ENCODE measurements at regions not wholly inside any gene's neighbourhood (a gene's known extent, or its start where the extent isn't known, plus 50 kb on each side); places are given as distances from the start of the nearest gene placed in this dataset.

DNA sequence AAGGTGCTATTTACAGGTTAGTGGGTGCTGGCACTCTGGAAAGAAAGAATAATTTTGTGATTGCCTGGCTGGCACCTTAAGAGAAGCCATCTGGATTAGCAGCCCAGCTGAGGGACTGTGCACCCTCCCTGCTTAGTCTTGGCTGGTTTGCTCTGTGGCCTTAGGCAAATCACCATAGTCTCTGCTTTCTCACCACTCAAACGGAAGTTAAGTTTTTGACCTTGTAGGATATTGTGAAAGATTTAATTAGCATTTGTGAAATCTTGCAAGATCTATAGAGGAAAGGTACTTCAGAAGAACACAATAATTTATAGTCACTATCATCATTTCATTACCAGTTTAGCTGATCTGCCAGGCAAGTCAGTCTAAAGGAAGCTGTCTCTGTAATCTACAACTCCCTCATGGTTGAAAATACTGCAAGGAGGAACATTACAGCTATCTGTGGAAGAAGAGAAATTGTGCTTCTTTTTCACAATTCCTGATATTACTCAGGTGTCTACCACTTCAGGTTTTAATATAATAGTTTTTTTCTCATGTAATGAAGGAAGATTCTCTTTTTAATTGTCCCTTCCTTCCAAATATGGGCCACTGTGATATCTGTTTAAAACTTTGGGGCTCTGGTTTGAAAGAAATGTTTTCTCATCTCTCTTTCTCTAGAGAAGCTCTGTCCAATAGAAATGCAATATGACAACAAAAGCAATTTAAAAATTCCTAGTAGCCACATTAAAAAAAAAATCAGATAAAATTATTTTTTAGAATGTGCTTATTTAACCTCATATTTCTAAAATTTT, 219.6 kb downstream of the PTEN start:
- no peak for DNase-seq (ENCODE audit: low read depth in 2 of 2)

DNA sequence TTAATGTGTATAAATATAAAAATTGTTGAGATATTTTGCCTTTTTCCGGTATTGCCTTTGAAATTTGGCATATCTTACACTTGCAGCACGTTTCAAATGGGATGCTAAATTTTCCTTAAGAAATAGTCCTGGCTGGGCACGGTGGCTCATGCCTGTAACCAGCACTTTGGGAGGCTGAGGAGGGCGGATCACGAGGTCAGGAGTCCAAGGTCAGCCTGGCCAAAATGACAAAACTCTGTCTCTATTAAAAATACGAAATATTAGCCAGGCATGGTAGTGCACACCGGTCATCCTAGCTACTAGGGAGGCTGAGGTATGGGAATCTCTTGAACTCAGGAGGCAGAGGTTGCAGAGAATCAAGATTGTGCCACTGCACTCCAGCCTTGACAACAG, 220.2 kb downstream of the PTEN start:
- DNase-seq (ENCODE audit: low read depth in 2 of 2), result no peak

DNA sequence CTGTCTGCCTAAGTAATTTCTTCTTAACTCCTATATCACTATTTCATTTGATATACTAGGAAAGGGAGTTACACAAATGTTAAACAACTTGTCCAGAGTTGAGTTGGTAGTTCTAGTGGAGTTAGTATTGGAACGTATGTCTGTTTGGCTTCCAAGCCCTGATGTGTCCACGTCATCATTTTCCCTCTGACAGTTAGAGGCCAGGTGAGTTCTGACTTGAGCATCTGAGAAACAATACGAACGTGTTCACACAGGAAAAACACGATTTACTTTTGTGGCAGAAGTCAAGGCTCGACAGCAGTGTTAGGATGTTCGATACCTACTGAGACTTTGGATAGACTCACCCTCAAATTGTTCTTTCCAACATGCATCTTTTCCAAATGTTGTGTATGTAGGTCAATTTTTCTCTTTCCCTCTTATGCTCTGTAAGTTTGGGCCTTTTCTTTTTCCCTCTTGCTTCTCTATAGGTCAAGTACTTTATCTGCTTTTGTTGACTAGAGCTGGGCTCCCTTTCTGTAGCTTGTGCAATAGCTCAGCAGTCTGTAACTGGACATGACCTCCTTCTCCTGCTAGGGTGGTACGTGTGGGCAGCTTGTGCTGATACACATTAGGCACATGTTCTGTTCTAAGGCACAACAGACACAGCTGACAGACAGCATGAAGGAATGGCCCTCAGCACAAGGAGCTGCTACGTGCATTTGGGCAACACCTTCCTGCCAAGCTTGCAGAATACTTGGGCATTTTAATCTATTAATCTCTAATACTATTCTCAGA, 222.9 kb downstream of the PTEN start:
- DNase-seq (ENCODE audit: low read depth in 2 of 2), result no peak

DNA sequence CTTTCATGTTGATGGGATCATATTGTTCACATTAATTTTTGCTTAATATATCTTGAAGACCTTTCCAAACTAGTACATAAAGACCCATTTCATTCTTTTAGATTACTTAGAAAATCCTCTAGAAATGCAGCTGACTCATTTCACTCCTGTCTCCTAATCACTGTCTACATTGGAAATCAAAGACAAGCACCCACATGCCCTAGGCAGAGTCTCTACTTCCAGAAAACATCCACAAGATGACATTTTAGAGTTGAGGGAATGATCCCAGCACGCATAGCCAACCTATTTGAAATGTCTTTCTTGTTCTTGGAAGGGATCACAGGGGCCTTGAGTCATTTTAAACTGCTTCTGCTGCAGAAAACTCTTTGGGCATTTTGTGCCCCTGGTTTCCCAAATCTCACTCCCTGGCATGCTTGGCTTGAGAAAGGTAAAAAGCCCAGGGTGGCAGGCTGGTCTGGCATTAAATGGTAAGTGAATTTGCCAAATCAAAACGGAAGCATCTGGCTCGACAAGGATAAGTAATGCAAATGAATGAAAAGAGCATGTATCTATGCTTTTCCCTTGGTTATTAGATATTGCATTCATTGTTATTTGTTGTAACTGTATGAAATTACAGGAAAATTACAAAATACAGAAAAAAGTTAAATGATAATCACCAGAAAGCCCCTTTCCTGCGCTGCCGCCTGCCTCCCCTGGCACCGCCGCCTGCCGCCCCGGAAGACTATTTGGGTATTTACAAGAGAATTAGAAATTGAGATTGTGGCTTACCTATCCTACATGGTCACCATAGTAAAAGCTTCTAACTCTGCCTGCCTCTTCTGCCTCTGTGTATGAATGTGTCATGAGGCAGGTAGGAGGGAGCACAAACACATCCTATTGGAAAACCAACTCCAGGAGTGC, 225.3 kb downstream of the PTEN start:
- no peak for DNase-seq (ENCODE audit: low read depth in 2 of 2)

DNA sequence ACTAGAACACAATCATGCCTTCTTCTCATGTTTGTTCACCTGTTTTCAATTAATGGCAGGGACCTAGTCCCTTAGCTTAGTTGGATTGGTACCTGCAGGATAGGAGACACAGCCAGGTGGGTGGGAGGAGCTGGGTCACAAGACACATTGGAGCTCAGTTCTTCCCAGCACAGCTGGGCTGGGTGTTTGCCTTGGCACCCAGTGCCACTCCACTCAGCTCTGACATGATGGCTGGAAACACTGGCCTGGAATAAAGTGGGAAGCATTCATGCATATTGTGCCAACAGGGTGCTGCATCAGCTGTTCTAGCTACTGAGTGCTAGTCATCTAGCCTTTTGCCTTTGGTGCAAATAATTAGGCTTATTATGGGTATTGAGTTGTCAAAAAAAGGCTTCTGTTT, 226.1 kb downstream of the PTEN start:
- no peak for DNase-seq (ENCODE audit: low read depth in 2 of 2)

DNA sequence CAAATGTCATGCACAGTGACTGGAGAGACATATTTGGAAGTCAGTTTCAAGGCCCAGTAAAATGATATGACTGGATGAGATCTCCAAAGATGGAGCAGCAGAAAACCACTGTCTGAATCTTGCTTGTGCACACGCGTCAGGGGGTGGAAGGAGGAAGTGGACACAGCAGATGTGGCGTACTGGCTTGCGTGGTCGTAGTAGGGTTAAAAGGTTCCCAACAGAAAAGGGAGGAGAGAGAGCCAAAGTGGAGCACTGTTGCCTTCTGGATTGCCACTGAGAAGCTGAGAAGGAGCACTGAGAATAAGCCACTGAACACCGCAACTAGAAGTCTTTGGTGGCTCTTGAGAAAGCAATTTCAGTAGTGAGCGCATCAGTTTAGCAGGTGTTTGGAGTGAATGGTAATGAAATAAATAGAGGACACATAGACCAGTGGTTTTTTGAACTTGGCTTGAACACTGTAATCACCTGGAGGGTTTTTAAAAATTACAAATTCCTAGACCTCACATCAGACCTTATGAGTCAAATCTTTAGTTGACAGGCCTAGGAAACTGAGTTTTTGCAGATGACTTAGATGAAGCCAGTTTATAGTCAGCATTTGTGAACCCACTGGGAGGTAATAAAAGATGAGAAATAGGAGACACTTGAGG, 227.3 kb downstream of the PTEN start:
- DNase-seq (ENCODE audit: low read depth in 2 of 2), result no peak

DNA sequence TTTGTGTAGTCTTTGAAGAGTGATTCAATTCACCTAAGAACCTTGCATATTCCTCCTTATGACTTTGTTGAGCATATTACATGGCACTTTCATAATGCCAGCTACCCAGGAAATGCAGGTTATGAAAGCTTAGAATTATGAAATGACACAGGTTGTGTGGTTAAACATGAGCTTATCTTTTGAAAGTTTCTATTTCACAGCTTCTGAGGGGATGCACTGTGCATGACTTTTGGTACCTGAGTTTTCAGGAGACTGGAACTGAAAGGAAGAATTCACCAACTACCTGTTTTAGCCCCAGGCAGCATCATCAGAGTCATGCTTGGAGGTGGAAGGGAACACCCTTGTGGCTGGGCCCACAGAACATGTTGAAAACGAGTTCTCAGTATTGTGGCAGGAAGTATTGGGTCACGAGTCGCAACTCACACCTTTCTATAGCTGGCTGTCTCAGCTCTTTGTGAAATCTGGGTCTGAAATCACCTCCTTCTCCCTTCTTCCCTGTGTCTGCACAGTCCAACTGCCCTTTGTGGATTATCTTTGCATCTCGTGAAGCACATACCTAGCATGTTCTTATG, 228.2 kb downstream of the PTEN start:
- DNase-seq (ENCODE audit: low read depth in 2 of 2), result peak; percentile 39 to 49

DNA sequence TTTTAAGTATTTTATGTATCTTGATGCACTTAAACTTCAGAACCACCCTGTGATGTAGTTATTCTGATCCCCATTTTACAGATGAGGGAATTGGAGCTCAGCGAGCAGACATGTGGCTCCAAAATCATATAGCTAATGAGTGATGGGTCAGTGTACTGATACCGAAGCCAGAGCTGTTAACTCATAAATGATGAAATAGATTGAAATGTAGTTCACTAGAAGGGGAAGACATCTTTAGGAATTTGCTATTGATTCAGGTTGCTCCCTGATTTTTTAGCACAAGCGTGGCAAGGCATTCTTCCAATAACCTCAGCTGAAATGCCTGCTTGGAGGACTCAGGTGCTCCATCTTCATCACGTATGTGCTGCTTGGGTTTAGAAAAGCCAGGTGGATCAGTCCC, 228.8 kb downstream of the PTEN start:
- DNase-seq (ENCODE audit: low read depth in 2 of 2), result no peak

DNA sequence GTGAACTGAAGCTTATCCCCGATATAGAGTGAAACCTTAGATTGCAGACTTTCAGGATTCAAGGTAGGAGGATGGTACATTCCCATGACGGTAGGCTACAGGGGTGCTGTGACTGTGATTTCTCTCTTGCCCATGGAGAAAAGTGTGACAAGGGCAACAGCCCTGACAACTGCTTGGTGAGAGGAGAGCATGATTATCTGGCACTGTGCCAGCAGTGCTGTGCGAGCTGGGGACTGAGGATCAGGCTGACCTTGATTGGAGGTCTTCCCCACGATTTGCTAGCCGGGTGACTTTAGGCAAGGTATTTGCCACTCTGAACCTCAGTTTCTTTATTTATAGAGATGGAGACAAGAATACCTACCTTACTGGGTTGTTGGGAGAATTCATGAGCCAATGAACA, 229.5 kb downstream of the PTEN start:
- no peak for DNase-seq (ENCODE audit: low read depth in 2 of 2)

DNA sequence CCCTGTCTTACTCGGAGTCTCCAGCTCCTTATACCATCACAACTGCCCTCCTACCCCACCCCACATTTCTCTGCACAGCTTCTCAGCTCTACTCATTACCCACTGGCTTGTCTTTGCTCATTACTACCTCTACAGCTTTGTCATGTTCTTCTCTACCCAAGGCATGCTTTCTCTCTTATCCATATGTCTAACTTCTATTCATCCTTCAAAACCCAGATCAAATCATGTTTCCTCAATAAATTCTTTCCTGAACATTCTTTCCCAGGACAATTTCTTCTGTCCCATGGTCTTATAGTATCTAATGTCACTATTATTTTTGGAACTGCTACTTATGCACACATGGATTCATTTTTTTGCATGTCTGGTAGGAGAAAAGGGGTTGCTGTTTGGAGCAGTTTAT, 231.4 kb downstream of the PTEN start:
- no peak for DNase-seq (ENCODE audit: low read depth in 2 of 2)

DNA sequence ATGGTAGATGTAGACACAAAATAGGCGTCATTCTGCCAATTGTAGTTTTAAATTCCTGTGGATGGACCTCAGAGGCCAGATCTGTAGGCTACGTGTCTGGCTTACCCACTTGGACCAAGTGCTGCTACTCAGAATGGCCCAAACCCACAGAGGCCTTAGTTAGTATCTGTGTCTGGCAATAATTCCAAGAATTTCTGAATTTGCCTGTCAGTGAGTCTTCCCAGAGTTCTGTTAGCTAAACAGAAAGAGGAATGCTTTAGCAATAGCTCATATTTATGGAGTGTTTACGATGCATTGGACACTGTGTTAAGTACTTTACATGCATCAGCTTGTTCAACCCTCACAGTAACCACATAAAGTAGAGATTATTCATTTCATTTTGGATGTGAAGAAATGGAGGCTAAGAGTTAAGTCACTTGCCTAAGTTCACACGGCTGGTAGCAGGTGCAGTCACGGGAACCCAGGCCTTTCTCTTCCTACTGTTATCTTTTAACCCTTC, 231.8 kb downstream of the PTEN start:
- DNase-seq (ENCODE audit: low read depth in 2 of 2), result no peak

DNA sequence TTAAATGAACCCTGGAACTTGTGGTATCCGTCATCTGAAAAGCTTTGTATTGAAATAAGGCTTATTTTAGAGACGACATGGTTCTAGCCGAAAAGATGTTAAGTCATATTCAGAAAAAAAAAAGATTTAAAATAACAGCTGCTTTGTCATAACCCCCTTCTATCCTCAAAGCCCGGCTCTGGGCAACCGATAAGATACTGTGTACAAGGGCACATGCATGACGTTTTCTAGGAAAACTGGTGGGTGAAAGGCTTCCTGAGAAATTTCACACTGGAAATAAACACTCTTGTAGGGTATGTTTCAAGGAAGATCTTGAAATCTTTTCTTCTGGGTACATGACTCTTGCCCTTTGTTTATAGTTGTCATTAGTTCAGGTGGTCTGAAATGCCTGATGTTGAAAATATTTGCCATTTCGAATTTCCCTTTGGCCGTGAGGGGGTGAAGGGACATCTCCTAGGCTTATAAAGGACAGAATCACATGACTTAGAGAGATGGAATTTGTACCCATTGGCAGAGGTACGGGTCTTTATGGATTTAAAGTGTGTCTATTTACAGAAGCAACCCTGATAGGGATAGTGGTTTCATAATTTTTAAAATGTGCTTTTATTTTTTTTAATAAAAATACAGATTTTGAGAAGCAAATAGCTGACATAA, 232.5 kb downstream of the PTEN start:
- no peak for DNase-seq (ENCODE audit: low read depth in 2 of 2)

DNA sequence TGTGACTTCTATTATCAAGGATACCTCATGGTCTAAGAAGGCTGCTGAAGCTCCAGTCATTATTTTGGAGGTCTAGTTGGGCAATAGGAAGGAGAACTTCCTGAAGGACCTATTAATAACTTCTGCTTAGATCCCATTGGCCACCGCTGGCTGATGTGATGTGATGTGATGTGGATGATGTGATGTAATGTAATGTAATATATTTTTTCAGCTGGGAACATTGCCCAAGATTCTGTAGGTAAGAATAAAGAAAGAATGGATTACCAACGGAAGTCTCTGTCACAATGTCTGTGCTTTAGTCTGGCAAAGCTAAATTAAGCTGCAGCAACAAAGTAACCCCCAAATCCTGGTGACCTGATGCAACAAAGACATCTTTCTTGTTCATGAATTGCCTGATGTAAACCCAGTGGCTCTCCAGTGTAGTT, 233.7 kb downstream of the PTEN start:
- DNase-seq (ENCODE audit: low read depth in 2 of 2), result no peak

DNA sequence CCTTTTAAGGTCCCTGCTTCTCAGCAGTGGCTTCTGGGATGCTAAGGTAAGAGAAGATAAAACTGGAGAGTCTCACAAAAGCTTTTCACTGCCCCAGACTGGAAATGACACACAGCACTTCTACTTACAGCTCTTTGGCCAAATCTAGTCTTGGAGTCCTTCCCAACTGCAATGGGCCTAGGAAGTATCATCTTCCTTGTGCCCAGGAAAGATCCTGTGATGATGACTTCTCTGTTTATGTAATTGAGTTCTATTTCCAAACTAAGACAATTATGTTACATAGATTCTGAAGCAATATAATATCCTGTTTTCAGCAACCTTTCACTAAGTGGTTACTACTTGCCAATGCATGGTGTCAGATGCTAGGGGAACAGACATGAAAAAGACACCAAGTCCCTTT, 234.1 kb downstream of the PTEN start:
- no peak for DNase-seq (ENCODE audit: low read depth in 2 of 2)

DNA sequence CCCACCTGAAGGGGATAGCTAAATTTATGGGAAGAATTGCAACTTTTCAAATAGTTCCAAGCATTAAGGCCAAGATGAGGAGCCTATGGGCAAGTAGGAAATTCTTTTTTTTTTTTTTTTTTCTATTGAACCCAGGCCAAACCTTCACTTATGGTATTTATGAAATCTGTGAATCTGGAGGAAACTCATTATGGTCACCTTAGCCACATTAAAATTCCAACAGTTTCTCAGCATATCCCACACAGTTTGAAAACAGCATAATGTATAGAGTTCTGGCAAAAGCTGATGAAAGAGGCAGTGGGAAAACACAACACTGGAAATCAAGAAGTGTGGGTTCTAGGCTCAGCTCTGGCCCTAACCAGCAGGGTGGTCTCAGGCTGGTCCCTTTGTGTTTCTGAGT, 236.9 kb downstream of the PTEN start:
- DNase-seq (ENCODE audit: low read depth in 2 of 2), result no peak

DNA sequence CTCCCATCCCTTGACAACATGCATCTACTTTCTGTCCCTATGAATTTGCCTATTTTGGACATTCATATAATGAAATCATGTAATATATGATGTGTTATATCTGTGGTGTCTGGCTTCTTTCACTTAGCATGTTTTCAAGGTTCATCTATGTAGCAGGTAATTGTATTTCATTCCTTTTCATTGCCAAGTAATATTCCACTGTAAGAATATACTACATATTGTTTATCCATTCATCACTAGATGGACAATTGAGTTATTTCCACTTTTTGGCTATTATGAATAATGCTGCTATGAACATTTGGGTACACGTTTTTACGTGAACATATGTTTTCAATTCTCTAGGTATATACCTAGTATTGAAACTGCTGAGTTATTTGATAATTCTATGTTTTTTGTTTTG, 238.2 kb downstream of the PTEN start:
- DNase-seq (ENCODE audit: low read depth in 2 of 2), result no peak

DNA sequence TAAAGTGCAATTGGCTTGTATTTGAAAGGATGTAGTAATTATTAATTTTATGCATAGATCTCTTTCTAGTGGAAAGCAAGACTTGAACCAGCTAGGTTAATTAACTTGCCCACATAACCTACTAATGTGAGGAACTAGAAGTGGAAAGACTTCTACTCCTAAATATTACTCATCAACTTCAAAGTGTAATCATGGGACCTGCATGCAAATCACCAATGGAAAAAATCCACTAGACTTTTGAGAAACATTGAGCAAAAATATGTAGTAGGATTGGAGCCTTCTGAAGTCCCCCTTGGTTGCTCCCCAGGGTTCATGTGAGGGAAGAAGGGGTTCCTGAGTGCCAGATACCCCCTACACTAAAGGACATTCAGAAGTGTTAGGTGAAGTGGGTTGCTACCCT, 240.2 kb downstream of the PTEN start:
- DNase-seq (ENCODE audit: low read depth in 2 of 2), result no peak

DNA sequence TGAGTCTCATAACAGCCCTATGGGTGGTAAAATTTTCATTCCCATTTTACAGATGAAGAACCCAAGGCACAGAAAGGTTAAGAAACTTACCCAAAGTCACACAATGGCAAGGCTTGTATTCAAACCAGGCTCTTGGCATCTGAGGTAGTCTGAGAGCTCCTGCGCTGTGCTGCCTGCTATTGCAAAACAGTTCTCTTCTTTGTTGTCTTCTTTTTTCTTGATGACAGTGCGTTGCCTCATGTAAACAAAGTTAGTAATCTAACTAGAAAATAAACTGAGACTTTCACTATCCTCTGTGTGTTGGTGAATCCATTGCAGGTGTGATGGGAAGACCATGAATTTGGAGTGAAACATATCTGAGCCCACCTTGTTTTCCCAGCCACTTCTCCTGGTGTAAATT, 240.8 kb downstream of the PTEN start:
- DNase-seq (ENCODE audit: low read depth in 2 of 2), result no peak

DNA sequence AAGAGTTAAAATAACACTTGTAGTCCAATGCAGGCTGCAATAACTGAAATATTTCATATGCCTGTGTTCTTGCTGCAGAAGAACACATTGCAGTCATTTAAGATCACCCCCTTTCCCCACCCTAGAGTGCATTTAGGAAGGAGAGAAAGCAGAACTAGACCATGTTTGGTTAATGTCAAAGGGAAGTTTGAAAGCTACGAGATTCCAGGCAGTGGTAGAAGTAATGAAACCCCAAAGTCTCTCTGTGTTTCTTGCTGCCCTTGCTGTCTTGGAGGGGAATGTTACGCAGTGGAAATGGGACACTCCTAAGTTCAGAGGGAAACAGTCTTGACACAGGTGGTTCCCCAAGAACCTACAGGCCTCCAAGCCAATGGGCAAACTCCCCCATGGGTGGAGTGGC, 242.9 kb downstream of the PTEN start:
- DNase-seq (ENCODE audit: low read depth in 2 of 2), result no peak

DNA sequence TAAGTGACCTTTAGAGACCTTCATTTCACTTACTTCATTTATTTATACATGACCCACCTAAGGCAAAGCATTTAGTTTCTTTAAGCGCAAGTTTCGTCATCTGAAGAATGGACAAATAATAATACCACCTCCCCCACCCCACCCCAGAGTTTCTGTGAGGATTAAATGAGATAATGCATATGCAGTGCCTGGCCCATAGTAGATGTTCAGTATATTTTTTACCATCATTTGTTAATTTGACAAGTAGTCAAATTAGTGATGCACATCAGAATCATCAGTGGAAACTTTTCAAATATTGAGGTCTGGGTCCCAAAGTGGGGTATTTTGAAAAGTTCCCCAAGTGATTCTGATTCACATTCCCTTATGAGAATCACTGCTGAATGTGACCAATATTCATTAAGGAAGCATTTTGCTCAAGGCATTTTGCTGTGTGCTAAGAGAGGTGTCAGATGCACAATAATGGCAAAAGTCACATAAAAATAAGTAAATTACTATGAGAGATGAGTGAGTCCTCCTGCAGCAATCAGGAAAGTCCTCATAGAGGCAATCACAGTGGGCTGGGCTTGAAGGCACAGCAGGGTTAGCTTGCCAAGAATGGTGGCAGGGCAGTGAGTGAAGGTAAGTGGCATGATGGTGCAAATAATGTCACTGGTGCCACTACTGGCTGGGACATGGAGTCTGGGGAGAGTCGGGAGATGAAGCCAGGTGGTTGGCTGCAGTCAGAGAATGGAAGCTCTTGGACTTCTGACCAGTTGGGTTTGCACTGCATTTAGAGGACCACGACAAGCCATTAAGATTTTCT, 244.1 kb downstream of the PTEN start:
- no peak for DNase-seq (ENCODE audit: low read depth in 2 of 2)
